WERI-Rb-1 (cell line): ENCODE measurements at regions not wholly inside any gene's neighbourhood (a gene's known extent, or its start where the extent isn't known, plus 50 kb on each side); places are given as distances from the start of the nearest gene placed in this dataset.

Source experiments
- DNase-seq: peaks from one replicate; pipeline ENCODE4 v3.0.0-alpha.2; 2020
- H3K27ac ChIP-seq: fragments of 250-450 bp; sonication (Bioruptor Pico); 2 replicates; pipeline ENCODE4 v1.5.1; 2020; ENCODE audit warnings: mild to moderate bottlenecking, moderate library complexity
- H3K27me3 ChIP-seq: fragments of 250-450 bp; sonication (Bioruptor Pico); 2 replicates; pipeline ENCODE4 v1.5.1; 2021; ENCODE audit warnings: mild to moderate bottlenecking, low read depth, moderate library complexity; ENCODE audit not compliant: insufficient read depth, severe bottlenecking
- H3K36me3 ChIP-seq: fragments of 250-450 bp; sonication (Bioruptor Pico); 2 replicates; pipeline ENCODE4 v1.5.1; 2020; ENCODE audit warnings: mild to moderate bottlenecking, moderate library complexity
- H3K4me3 ChIP-seq: 2 replicates; pipeline ENCODE4 v1.5.1; 2011; ENCODE audit warnings: low read depth, mild to moderate bottlenecking, control low read depth, low read length
- H3K9me3 ChIP-seq: fragments of 250-450 bp; sonication (Bioruptor Pico); 2 replicates; pipeline ENCODE4 v1.5.1; 2021; ENCODE audit warnings: mild to moderate bottlenecking, moderate library complexity; ENCODE audit not compliant: severe bottlenecking
- TF ChIP-seq, protein P1 (sequence below): IDR thresholded peaks from 2 replicates; pipeline ENCODE4 v1.5.1; 2011; ENCODE audit warnings: low read depth, mild to moderate bottlenecking, control low read depth, inconsistent platforms, low read length

DNA sequence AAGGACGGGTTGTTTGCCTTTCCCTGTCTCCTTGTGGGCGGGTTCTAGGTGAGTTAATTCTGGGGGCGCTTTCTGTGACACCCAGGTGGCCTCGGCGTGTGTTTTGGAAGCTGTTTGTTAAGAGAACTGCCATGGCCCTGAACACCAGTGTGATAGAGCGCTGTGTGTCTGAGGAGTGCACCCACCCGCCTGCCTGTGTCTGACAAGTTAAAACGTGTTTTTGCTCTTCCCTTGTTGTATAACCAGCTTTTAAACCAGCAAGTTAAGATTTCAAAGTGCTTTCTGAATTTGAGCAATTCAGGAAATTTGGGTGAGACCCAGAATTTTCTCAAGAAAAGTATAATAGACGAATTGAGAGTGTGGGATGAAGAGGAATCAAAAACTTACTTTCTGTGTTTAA lies 55.2 kb upstream of the HGFAC start:
- Histone ChIP-seq H3K27ac (no peak overlapping the region), H3K36me3 (no peaks in the 10 kb centered on the region; the same call in 1 of the 2 replicates), H3K9me3 (no peaks in the 10 kb centered on the region), H3K27me3 (no peaks in the 10 kb centered on the region), H3K4me3 (no peak overlapping the region)
- DNase-seq = no peak
- TF ChIP-seq, protein P1, sequence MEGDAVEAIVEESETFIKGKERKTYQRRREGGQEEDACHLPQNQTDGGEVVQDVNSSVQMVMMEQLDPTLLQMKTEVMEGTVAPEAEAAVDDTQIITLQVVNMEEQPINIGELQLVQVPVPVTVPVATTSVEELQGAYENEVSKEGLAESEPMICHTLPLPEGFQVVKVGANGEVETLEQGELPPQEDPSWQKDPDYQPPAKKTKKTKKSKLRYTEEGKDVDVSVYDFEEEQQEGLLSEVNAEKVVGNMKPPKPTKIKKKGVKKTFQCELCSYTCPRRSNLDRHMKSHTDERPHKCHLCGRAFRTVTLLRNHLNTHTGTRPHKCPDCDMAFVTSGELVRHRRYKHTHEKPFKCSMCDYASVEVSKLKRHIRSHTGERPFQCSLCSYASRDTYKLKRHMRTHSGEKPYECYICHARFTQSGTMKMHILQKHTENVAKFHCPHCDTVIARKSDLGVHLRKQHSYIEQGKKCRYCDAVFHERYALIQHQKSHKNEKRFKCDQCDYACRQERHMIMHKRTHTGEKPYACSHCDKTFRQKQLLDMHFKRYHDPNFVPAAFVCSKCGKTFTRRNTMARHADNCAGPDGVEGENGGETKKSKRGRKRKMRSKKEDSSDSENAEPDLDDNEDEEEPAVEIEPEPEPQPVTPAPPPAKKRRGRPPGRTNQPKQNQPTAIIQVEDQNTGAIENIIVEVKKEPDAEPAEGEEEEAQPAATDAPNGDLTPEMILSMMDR = no peak

DNA sequence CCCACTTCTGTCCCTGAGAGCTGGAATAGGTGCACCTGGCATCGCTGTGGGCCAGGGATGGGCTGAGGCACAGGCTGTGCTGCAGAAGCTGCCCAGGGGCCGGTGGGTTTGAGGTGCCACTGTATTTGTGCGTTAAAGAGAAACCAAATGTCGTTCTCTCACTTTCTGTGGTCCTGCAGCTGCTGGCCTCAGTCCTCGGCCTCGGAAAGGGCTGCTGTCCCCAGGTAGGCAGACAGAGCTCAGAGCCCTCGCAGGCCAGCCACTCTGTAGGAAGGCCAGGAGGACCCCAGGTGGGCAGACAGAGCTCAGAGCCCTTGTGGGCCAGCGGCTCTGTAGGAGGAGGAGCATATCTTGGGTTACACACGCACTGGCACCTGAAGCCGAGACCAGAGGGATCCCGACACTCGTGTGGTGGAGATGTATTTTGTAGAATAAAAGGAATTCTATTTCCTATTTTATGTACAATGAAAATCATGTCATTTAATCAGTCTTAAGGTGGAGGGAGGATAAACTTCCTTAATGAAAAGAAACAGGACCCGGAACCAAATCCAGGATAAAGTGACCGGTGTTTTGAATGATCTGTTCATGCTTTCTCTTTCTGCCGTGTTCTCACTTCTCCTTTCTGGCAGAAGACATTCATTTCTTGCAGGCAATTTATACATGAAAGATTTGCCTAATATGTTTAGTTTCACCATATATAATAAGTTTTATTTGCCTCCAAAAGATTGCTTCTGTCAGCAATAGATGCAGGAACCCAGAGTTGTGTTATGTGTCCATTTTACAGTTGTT lies 54.4 kb upstream of the HGFAC start:
- H3K9me3 ChIP-seq = no peaks in the 10 kb centered on the region
- H3K36me3 ChIP-seq = no peaks in the 10 kb centered on the region; the same call in 1 of the 2 replicates
- H3K27ac ChIP-seq = no peak overlapping the region
- H3K27me3 ChIP-seq = no peaks in the 10 kb centered on the region
- TF ChIP-seq, protein P1 = no peak
- DNase-seq = no peak
- no peak overlapping the region for H3K4me3 ChIP-seq

DNA sequence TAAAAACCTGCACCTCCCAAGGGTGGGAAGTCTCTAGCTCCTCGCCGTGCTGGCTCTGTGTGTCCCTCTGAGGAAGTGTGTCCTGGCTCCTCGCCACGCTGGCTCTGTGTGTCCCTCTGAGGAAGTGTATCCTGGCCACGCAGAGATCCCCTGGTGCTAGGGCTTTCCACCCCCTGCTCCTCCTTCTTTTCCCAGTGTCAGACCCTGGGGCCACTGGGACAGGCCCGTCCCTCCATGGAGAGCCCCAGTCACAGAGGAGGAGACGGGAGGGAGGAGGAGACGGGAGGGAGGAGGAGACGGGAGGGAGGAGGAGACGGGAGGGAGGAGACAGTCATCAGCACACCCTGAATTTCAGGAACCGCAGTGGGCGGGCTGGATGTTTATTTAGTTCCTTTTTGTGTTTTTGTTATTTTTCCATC lies 53.8 kb upstream of the HGFAC start:
- Histone ChIP-seq H3K4me3 (no peak overlapping the region), H3K9me3 (no peaks in the 10 kb centered on the region), H3K27me3 (no peaks in the 10 kb centered on the region), H3K27ac (no peak overlapping the region), H3K36me3 (no peaks in the 10 kb centered on the region; the same call in 1 of the 2 replicates)
- TF ChIP-seq, protein P1 = no peak
- DNase-seq = no peak

DNA sequence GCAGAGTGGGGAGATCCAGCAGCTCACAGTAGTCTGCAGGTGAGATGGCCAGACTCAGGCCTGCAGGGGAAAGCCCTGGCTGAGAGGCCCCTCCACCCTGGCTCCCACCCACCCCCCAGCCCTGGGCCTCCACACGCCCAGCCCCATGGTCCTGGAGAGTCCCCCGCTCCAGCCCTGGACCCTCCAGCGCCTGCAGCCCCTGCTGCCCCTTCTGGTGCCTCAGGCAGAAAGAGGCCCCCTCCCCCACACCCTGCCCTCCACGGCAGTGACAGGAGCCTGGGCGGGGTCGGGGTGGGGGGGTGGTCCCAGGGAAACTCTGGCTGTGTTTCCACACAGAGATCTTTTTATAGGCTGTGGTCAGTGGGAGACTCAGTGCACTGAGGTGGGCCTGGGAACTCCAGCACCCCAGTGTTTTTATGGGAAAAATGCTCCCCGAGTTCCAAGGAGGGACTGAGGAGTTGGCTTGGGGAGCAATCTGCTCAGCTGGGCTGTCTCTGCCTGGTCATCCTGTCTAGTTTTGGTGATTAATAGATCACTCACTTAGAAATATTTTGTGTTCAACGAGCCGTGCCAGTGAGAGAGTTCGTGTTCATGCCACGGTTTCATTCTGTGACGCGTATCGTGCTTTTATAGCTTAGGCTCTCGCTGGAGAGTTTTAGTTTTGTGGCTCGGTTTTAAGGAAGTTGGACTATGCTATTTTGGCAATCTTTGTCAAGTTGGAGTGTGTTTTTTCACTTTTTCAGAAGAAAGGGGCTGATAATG lies 53.1 kb upstream of the HGFAC start:
- TF ChIP-seq, protein P1 = no peak
- no peaks in the 10 kb centered on the region for H3K27me3 ChIP-seq
- H3K36me3 ChIP-seq = no peaks in the 10 kb centered on the region; the same call in 1 of the 2 replicates
- DNase-seq = no peak
- no peak overlapping the region for H3K4me3 ChIP-seq
- no peaks in the 10 kb centered on the region for H3K9me3 ChIP-seq
- no peak overlapping the region for H3K27ac ChIP-seq

DNA sequence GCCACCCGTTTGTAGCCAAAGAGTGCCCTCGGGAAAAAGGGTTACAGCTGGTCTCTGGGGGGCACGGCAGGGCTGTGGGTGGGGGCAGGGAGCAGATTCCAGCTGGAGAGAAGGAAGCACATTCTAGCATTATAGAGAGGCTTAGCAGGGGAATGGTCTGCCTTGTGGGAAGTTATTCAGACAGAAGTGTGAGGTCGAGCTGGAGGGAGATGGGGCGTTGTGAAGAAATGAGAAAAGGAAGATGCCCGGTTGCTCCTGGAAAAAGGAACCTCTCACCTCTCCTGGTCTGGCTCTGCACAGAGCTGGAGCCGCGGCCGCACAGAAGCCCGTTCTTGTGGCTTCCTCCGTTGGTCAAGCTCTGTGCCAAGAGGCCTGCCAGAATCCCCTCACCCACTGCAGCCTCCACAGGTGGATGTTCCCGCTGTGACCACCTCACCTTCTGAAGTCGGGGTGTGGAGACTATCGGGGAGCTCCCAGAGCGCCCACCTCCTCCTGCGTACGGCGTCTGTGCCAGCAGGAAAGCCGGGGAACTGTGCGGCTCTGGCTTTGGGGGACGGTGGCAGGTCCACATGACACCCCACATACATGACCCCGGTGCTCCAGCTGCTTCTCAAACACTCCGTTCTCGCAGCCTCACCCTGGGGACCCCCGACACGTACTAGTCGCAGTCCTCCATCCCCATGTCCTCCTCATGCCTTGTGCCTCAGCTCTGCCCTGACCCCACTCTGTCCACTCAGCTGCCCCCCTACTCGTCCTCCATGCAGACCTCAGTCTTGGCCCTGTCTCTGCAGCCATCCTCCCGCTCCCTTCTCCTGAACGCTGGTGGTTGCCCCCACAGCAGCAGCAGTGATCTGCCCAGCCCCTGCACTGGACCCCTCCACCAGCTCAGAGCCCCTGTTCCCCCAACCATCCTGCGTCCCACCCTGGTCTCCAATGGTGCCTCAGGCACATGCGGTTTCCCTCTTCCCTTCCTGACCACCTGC lies 52.2 kb upstream of the HGFAC start:
- DNase-seq = no peak
- H3K9me3 ChIP-seq = no peaks in the 10 kb centered on the region
- no peaks in the 10 kb centered on the region for H3K36me3 ChIP-seq
- H3K27me3 ChIP-seq = no peaks in the 10 kb centered on the region
- no peak overlapping the region for H3K27ac ChIP-seq
- TF ChIP-seq, protein P1 = no peak
- no peak overlapping the region for H3K4me3 ChIP-seq
